C4-2B (cell line): ENCODE measurements at regions not wholly inside any gene's neighbourhood (a gene's known extent, or its start where the extent isn't known, plus 50 kb on each side); places are given as distances from the start of the nearest gene placed in this dataset.
"Not testable (repeated sequence)": the region's sequence is repeated elsewhere in the genome, so short reads cannot be mapped to it uniquely, and the experiment has no call there.

Experiments
- H3K27ac ChIP-seq: fragments of 450-650 bp; 2 replicates; pipeline ENCODE4 v1.5.1; 2017
- CTCF ChIP-seq: fragments of 450-650 bp; conservative IDR thresholded peaks from 2 replicates; pipeline ENCODE4 v1.5.1; 2017; ENCODE audit warnings: mild to moderate bottlenecking
- ZFX ChIP-seq: fragments of 450-650 bp; IDR thresholded peaks from 2 replicates; pipeline ENCODE4 v1.6.1; 2017

- H3K27ac ChIP-seq = no peak overlapping the region
- no peak for TF ChIP-seq CTCF
- no peak for TF ChIP-seq ZFX
Observed at GRCh38 chr7:12016439-12016838, 184.4 kb upstream of the THSD7A start.

GRCh38 chr7:12017046-12017445, 185.0 kb upstream of the THSD7A start:
- no peak overlapping the region for H3K27ac ChIP-seq
- TF ChIP-seq ZFX = no peak
- no peak for TF ChIP-seq CTCF

GRCh38 chr7:12022011-12022410, 189.1 kb upstream of the TMEM106B start:
- H3K27ac ChIP-seq = not testable (repeated sequence)

- no peak for TF ChIP-seq ZFX
- no peak for TF ChIP-seq CTCF
- no peak overlapping the region for H3K27ac ChIP-seq
Observed at GRCh38 chr7:12025246-12025645, 185.8 kb upstream of the TMEM106B start.

GRCh38 chr7:12028508-12028907, 182.6 kb upstream of the TMEM106B start:
- TF ChIP-seq CTCF = no peak
- no peak for TF ChIP-seq ZFX

GRCh38 chr7:12030116-12030515, 181.0 kb upstream of the TMEM106B start:
- no peak overlapping the region for H3K27ac ChIP-seq
- TF ChIP-seq CTCF (no peak), ZFX (no peak)

More at GRCh38 chr7:12028508-12028907, 182.6 kb upstream of the TMEM106B start:
- H3K27ac ChIP-seq = no peak overlapping the region

GRCh38 chr7:12031186-12031585, 179.9 kb upstream of the TMEM106B start:
- no peak for TF ChIP-seq CTCF
- TF ChIP-seq ZFX = no peak
- no peak overlapping the region for H3K27ac ChIP-seq

- TF ChIP-seq ZFX = no peak
- TF ChIP-seq CTCF = no peak
- H3K27ac ChIP-seq = no peak overlapping the region
Observed at GRCh38 chr7:12031638-12032037, 179.5 kb upstream of the TMEM106B start.
